H1 (cell line): ENCODE measurements at regions not wholly inside any gene's neighbourhood (a gene's known extent, or its start where the extent isn't known, plus 50 kb on each side); places are given as distances from the start of the nearest gene placed in this dataset.

Source experiments
- EP300 ChIP-seq, 2 experiments: IDR thresholded peaks; 1 replicate in 1 of 2; 2 replicates in 1 of 2; pipeline ENCODE4 v1.6.1; 2011 to 2012; ENCODE audit warnings: low read depth in 2 of 2, low read length in 2 of 2, mild to moderate bottlenecking in 2 of 2, borderline replicate concordance in 1 of 2, inconsistent platforms in 1 of 2, moderate library complexity in 1 of 2
- SP1 ChIP-seq: IDR thresholded peaks from 2 replicates; pipeline ENCODE4 v1.6.1; 2011; ENCODE audit warnings: low read depth, low read length
- SRF ChIP-seq: IDR thresholded peaks from 2 replicates; pipeline ENCODE4 v1.6.1; 2011; ENCODE audit warnings: mild to moderate bottlenecking, low read depth, low read length, moderate library complexity
- TF ChIP-seq, protein P1 (sequence below): IDR thresholded peaks from 2 replicates; pipeline ENCODE4 v1.6.1; 2012; ENCODE audit warnings: inconsistent platforms

DNA sequence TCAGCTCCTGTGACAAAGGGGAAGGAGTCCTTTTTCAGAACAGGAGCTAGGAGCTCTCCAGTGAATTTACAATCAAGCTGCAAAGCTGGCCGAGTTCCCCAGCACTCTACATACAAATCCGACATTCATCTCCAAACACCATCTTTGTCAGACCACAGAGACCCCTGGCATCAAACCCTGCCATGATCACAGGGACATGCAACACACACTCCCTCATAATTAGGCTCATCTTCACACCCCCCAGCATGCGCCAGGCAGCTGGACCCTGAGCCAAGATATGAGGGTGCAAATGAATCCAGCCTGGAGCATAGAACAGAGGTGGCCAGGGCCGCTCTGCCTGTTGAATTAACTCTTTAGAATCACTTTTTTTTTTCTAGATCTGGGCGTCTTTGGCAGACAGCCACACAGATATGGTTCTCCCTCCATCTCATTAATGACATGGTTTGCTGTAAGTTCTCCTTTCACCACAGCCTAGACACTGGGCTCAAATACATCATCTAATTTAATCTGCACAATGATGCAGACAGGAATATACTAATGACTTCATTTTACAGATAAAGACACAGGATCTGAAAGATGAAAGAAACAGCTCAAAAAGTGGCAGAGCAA lies 366.3 kb downstream of the NPIPA8 start (continued):
- TF ChIP-seq, protein P1, sequence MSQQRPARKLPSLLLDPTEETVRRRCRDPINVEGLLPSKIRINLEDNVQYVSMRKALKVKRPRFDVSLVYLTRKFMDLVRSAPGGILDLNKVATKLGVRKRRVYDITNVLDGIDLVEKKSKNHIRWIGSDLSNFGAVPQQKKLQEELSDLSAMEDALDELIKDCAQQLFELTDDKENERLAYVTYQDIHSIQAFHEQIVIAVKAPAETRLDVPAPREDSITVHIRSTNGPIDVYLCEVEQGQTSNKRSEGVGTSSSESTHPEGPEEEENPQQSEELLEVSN = no peak
- TF ChIP-seq SP1 = no peak
- TF ChIP-seq SRF = no peak
- no peak for TF ChIP-seq EP300 (IDR thresholded peaks at IDR 0.05; ENCODE audit: borderline replicate concordance in 1 of 2, low read depth in 2 of 2, low read length in 2 of 2)
